ENCODE measurements at regions not wholly inside any gene's neighbourhood (a gene's known extent, or its start where the extent isn't known, plus 50 kb on each side); places are given as distances from the start of the nearest gene placed in this dataset.
"Not testable (repeated sequence)": the region's sequence is repeated elsewhere in the genome, so short reads cannot be mapped to it uniquely, and the experiment has no call there.

DNA sequence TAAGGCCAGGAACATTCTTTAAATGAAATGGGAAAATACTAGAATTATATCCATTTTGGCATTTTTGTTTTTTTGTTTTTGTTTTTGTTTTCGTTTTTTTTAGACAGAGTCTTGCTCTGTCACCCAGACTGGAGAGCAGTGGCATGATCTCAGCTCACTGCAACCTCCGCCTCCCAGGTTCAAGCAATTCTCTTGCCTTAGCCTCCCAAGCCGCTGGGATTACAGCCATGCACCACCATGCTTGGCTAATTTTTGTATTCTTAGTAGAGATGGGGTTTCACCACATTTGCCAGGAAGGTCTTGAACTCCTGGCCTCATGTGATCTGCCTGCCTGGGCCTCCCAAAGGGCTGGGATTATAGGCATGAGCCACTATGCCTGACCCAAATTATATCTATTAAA is 520.7 kb upstream of the RORB start:
- TF ChIP-seq, protein P1, sequence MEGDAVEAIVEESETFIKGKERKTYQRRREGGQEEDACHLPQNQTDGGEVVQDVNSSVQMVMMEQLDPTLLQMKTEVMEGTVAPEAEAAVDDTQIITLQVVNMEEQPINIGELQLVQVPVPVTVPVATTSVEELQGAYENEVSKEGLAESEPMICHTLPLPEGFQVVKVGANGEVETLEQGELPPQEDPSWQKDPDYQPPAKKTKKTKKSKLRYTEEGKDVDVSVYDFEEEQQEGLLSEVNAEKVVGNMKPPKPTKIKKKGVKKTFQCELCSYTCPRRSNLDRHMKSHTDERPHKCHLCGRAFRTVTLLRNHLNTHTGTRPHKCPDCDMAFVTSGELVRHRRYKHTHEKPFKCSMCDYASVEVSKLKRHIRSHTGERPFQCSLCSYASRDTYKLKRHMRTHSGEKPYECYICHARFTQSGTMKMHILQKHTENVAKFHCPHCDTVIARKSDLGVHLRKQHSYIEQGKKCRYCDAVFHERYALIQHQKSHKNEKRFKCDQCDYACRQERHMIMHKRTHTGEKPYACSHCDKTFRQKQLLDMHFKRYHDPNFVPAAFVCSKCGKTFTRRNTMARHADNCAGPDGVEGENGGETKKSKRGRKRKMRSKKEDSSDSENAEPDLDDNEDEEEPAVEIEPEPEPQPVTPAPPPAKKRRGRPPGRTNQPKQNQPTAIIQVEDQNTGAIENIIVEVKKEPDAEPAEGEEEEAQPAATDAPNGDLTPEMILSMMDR (conservative IDR thresholded peaks at IDR 0.05): not testable (repeated sequence)
- not testable (repeated sequence) for TF ChIP-seq EZH2 (IDR thresholded peaks at IDR 0.05; ENCODE audit: low read depth)

All from PC-9 (cell line).